ENCODE measurements at regions not wholly inside any gene's neighbourhood (a gene's known extent, or its start where the extent isn't known, plus 50 kb on each side); places are given as distances from the start of the nearest gene placed in this dataset.

GRCh38 chr15:96270581-96271172 is 59.8 kb upstream of the NR2F2 start:
- in situ Hi-C loops (cut with HindIII; ENCODE audit: low sequenced_read_pairs): no loop called here

DNA sequence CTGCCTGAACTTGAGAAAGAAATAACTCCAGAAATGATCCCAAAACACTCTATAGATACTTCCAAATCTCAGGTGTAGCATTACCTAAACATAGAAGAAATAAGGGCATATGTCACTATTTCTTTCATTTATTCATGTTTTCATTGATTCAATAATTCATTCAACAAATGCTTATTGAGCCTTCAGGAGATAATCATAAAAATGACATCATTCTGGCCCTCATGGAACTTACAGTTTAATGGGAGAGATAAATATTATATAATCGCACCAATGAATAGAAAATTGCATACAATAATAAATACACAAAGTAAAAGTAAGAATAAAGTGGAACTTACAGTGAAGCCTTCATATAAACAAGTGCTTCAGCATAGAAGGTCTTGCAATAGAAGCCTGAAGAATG is 58.1 kb upstream of the NR2F2 start:
- in situ Hi-C loops (cut with HindIII; ENCODE audit: low sequenced_read_pairs): no loop called here

DNA sequence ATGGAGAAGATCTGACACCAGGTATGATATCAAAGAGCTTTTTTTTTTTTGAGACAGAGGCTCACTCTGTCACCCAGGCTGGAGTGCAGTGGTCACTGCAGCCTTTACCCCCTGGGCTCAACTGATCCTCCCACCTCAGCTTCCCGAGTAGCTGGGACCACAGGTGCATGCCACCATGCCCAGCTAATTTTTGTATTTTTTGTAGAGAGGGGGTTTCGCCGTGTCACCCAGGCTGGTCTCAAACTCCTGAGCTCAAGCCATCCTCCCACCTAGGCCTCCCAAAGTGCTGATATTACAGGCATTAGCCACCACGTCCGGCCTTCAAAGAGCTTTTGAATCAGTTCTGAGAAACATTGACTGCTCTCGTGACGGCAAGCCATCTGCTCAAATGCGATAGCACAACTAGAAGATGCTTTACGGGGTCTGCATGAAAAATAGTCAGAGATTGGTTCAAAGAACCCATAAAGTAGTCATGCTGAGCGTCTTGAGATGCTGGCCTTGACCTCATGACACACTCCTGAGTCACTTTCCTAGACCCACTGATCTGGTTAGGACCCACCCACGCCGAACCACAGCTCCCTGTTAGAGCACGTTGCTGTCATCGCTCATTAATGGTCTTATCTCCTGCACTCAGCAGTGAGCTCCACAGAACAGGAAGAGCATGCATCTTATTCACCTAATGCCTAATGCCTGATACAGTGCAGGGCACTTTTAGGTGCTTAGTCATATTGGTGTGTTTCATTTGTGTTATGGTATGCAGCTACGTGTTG is 57.0 kb upstream of the NR2F2 start:
- in situ Hi-C loops (cut with HindIII; ENCODE audit: low sequenced_read_pairs): no loop called here

DNA sequence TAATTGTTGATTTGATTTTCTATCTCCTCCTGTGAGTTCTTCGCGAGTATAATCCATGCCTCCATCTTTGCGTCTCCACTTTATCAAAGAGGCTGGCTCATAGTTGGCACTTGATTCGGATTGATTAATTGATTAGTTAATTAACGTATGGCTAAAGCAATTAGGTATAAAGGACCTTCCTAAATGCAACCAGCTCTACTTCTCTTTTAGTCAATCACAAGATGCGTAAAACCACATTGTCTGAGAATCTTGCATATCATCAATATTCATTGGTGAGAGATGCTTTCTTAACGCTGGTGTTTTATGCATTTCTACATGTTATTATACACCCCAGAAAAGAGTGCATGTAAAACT is 56.4 kb upstream of the NR2F2 start:
- in situ Hi-C loops (cut with HindIII; ENCODE audit: low sequenced_read_pairs): no loop called here

- in situ Hi-C loops (cut with HindIII; ENCODE audit: low sequenced_read_pairs): loop anchor here (25.0 kb wide), 1 partner anchor 162 kb away; no protein-coding TSS in a partner anchor
These were observed 55.8 kb upstream of the NR2F2 start for GRCh38 chr15:96274698-96275097.

DNA sequence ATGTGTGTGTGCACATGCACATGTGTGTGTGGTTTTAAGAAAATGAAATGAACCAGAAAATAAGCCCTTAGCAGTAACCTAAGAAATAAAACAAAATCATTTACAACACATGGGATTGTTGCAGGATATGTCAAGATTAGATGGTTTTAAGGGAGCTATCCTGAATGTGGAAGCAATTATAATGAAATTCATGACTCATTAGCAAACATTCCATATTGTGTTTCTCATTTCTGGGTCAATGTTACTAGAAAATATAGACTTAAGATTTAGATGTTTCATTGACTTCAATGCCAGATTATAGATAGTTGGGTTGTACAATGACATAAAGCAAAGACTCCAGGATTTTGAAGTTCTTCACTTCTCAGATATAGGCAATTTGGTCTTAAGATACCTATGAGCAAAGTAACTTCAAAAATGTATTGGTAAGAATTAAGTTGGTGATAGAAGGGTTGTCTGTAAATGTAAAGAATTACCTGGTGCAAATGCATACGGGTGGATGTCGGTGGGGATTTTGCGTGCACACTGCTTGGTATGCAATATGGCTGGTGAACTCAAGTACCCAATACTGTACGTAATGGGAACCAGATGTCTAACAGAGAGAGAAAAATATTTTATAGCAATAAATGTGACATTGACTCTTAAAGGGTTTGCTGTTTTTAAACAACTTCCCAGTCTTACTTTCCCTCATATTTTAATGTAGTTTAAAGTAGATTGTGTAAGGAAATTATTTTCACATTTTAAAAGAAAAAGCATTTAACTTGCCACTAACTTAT is 53.9 kb upstream of the NR2F2 start:
- in situ Hi-C loops (cut with HindIII; ENCODE audit: low sequenced_read_pairs): loop anchor here (25.0 kb wide), 1 partner anchor 164 kb away; no protein-coding TSS in a partner anchor
